Hepatocyte (in vitro differentiated cells): ENCODE measurements at regions not wholly inside any gene's neighbourhood (a gene's known extent, or its start where the extent isn't known, plus 50 kb on each side); places are given as distances from the start of the nearest gene placed in this dataset.

ENCODE experiments used
- DNase-seq: peaks from one replicate; pipeline ENCODE4 v3.0.0-alpha.2; 2016; ENCODE audit warnings: low spot score
- H2AFZ ChIP-seq: fragments of 200-600 bp; sonication (generic); 2 replicates; pipeline ENCODE4 v1.6.0; 2016; ENCODE audit warnings: antibody characterized with exemption, mild to moderate bottlenecking
- H3K27ac ChIP-seq: fragments of 200-600 bp; sonication (generic); 2 replicates; pipeline ENCODE4 v1.5.1; 2016; ENCODE audit warnings: mild to moderate bottlenecking
- H3K27me3 ChIP-seq: fragments of 200-600 bp; sonication (generic); 2 replicates; pipeline ENCODE4 v1.6.1; 2016
- H3K36me3 ChIP-seq: fragments of 200-600 bp; sonication (generic); replicated peaks from 2 replicates; pipeline ENCODE4 v1.5.1; 2016; ENCODE audit warnings: low read depth; ENCODE audit not compliant: insufficient read depth
- H3K4me1 ChIP-seq: fragments of 200-600 bp; sonication (generic); 2 replicates; pipeline ENCODE4 v1.5.1; 2016; ENCODE audit warnings: mild to moderate bottlenecking, moderate library complexity; ENCODE audit not compliant: insufficient read depth
- H3K4me2 ChIP-seq: fragments of 200-600 bp; sonication (generic); 2 replicates; pipeline ENCODE4 v1.6.0; 2016
- H3K4me3 ChIP-seq: fragments of 200-600 bp; sonication (generic); 2 replicates; pipeline ENCODE4 v1.5.1; 2016; ENCODE audit warnings: mild to moderate bottlenecking
- H3K79me2 ChIP-seq: fragments of 200-600 bp; sonication (generic); 2 replicates; pipeline ENCODE4 v1.6.0; 2017; ENCODE audit warnings: mild to moderate bottlenecking
- H3K9me2 ChIP-seq: fragments of 200-600 bp; sonication (generic); replicated peaks from 2 replicates; pipeline ENCODE4 v1.6.0; 2017; ENCODE audit warnings: mild to moderate bottlenecking; ENCODE audit not compliant: insufficient read depth
- H3K9me3 ChIP-seq: fragments of 200-600 bp; sonication (generic); 2 replicates; pipeline ENCODE4 v1.5.1; 2016; ENCODE audit warnings: low read depth, mild to moderate bottlenecking
- H4K20me1 ChIP-seq: fragments of 200-600 bp; sonication (generic); 2 replicates; pipeline ENCODE4 v1.6.0; 2016; ENCODE audit warnings: mild to moderate bottlenecking; ENCODE audit not compliant: insufficient read depth, poor library complexity, severe bottlenecking
- CTCF ChIP-seq: fragments of 200-600 bp; sonication (generic); IDR thresholded peaks from 2 replicates; pipeline ENCODE4 v1.5.1; 2016; ENCODE audit warnings: antibody characterized with exemption, mild to moderate bottlenecking; ENCODE audit not compliant: poor library complexity
- EZH2 ChIP-seq: fragments of 200-600 bp; sonication (generic); IDR thresholded peaks from 2 replicates; pipeline ENCODE4 v1.6.1; 2016; ENCODE audit warnings: antibody characterized with exemption, mild to moderate bottlenecking, borderline replicate concordance
- EZH2phosphoT487 ChIP-seq: fragments of 200-600 bp; sonication (generic); IDR thresholded peaks from one replicate; pipeline ENCODE4 v1.6.1; 2018; ENCODE audit warnings: antibody characterized with exemption, mild to moderate bottlenecking, low read depth, moderate library complexity; ENCODE audit not compliant: unreplicated experiment, severe bottlenecking
- WGBS: methylation state at CpG from one replicate; pipeline ENCODE4 v1.1.6; 2016; ENCODE audit warnings: low lambda C conversion rate; ENCODE audit errors: missing lambda C conversion rate; 5-methylcytosine and 5-hydroxymethylcytosine counted together

GRCh38 chr5:101806410-101806809, 489.7 kb downstream of the SLCO4C1 start:
- 80% methylated on average over 2 of the region's 2 CpGs for WGBS
- H3K27me3 ChIP-seq: no peaks in the 10 kb centered on the region
- no peaks in the 10 kb centered on the region for H3K9me2 ChIP-seq
- H3K27ac ChIP-seq: no peak overlapping the region
- no peak overlapping the region for H3K4me3 ChIP-seq
- TF ChIP-seq CTCF: no peak
- TF ChIP-seq EZH2: no peak
- TF ChIP-seq EZH2phosphoT487: no peak
- H4K20me1 ChIP-seq: no peaks in the 10 kb centered on the region
- H3K79me2 ChIP-seq: no peaks in the 10 kb centered on the region
- H3K4me2 ChIP-seq: no peak overlapping the region
- DNase-seq: no peak
- no peaks in the 10 kb centered on the region for H3K9me3 ChIP-seq
- no peaks in the 10 kb centered on the region for H3K36me3 ChIP-seq
- H2AFZ ChIP-seq: no peak overlapping the region
- H3K4me1 ChIP-seq: no peaks in the 10 kb centered on the region

- H3K4me1 ChIP-seq: no peaks in the 10 kb centered on the region
- no peak overlapping the region for H3K4me3 ChIP-seq
- no peak overlapping the region for H2AFZ ChIP-seq
- H3K4me2 ChIP-seq: no peak overlapping the region
- no peaks in the 10 kb centered on the region for H4K20me1 ChIP-seq
- H3K27ac ChIP-seq: no peak overlapping the region
- TF ChIP-seq CTCF: no peak
- H3K9me3 ChIP-seq: no peaks in the 10 kb centered on the region
- H3K36me3 ChIP-seq: no peaks in the 10 kb centered on the region
- no peaks in the 10 kb centered on the region for H3K79me2 ChIP-seq
- H3K9me2 ChIP-seq: no peaks in the 10 kb centered on the region
- no peak for DNase-seq
- no peaks in the 10 kb centered on the region for H3K27me3 ChIP-seq
These were observed 499.7 kb downstream of the SLCO4C1 start for GRCh38 chr5:101796427-101796826.

GRCh38 chr5:101788797-101789196, 507.3 kb downstream of the SLCO4C1 start:
- H4K20me1 ChIP-seq: no peaks in the 10 kb centered on the region

More at GRCh38 chr5:101788797-101789196, 507.3 kb downstream of the SLCO4C1 start:
- no peaks in the 10 kb centered on the region for H3K9me3 ChIP-seq
- no peak overlapping the region for H3K4me3 ChIP-seq
- H3K4me1 ChIP-seq: no peaks in the 10 kb centered on the region
- TF ChIP-seq CTCF: no peak
- no peak overlapping the region for H3K27ac ChIP-seq
- H3K79me2 ChIP-seq: no peaks in the 10 kb centered on the region
- H3K27me3 ChIP-seq: no peaks in the 10 kb centered on the region
- no peaks in the 10 kb centered on the region for H3K36me3 ChIP-seq
- no peak overlapping the region for H2AFZ ChIP-seq
- 86% methylated on average over 4 of the region's 4 CpGs for WGBS
- H3K9me2 ChIP-seq: no peaks in the 10 kb centered on the region
- no peak for DNase-seq
- no peak overlapping the region for H3K4me2 ChIP-seq
